Mesothelial cell of epicardium (in vitro differentiated cells): ENCODE measurements at regions not wholly inside any gene's neighbourhood (a gene's known extent, or its start where the extent isn't known, plus 50 kb on each side); places are given as distances from the start of the nearest gene placed in this dataset.
A peak's percentile ranks its signal among the peaks of the same experiment; 100 is the strongest.

Experiments
- DNase-seq, 2 experiments: peaks; one replicate each; pipeline ENCODE4 v3.0.0; 2021; ENCODE audit warnings: low spot score in 2 of 2; ENCODE audit not compliant: unreplicated experiment in 2 of 2
- H3K27ac Mint-ChIP-seq: 2 replicates; pipeline ENCODE4 v1.8.0; 2021; ENCODE audit warnings: mixed read lengths
- H3K27me3 Mint-ChIP-seq: 2 replicates; pipeline ENCODE4 v1.8.0; 2021; ENCODE audit warnings: low read depth, mixed read lengths
- H3K36me3 Mint-ChIP-seq: 2 replicates; pipeline ENCODE4 v1.8.0; 2021; ENCODE audit warnings: mixed read lengths
- H3K4me1 Mint-ChIP-seq: 2 replicates; pipeline ENCODE4 v1.8.0; 2021; ENCODE audit warnings: mixed read lengths
- H3K4me3 Mint-ChIP-seq: 2 replicates; pipeline ENCODE4 v1.8.0; 2021; ENCODE audit warnings: mild to moderate bottlenecking, moderate library complexity, mixed read lengths
- H3K9me3 Mint-ChIP-seq: 2 replicates; pipeline ENCODE4 v1.8.0; 2021; ENCODE audit warnings: mixed read lengths
- TF ChIP-seq, protein P1 (sequence below): fragments of 200-600 bp; sonication (generic); IDR thresholded peaks from one replicate; pipeline ENCODE4 v1.5.0; 2021; ENCODE audit warnings: antibody characterized with exemption; ENCODE audit not compliant: unreplicated experiment

DNA sequence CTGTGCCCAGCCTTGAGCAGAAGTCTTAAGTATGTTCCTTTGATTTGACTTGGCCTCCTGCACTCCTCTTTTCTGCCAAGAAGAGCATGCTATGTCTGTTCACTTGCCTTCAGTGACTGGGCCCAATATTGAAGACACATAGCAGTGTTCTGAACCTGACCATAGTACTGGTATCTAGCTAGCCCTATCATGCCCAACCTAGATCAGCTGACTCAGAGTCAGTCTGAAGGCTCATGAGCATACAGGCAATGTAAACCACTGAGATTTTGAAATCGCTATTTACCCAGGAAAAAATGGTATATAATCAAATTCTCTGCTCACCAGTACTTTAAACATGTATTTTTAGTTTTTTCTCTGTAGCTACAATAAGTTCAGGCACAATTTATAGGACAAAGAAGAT is 129.4 kb downstream of the TANC2 start:
- Mint-ChIP-seq H3K36me3 (peaks cover 8% of the 10 kb centered on the region), H3K9me3 (peaks cover 8% of the 10 kb centered on the region), H3K27ac (no peak overlapping the region), H3K27me3 (no peaks in the 10 kb centered on the region), H3K4me3 (no peak overlapping the region), H3K4me1 (peaks cover 10% of the 10 kb centered on the region)
- DNase-seq, result no peak
- TF ChIP-seq, protein P1, sequence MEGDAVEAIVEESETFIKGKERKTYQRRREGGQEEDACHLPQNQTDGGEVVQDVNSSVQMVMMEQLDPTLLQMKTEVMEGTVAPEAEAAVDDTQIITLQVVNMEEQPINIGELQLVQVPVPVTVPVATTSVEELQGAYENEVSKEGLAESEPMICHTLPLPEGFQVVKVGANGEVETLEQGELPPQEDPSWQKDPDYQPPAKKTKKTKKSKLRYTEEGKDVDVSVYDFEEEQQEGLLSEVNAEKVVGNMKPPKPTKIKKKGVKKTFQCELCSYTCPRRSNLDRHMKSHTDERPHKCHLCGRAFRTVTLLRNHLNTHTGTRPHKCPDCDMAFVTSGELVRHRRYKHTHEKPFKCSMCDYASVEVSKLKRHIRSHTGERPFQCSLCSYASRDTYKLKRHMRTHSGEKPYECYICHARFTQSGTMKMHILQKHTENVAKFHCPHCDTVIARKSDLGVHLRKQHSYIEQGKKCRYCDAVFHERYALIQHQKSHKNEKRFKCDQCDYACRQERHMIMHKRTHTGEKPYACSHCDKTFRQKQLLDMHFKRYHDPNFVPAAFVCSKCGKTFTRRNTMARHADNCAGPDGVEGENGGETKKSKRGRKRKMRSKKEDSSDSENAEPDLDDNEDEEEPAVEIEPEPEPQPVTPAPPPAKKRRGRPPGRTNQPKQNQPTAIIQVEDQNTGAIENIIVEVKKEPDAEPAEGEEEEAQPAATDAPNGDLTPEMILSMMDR, result no peak

DNA sequence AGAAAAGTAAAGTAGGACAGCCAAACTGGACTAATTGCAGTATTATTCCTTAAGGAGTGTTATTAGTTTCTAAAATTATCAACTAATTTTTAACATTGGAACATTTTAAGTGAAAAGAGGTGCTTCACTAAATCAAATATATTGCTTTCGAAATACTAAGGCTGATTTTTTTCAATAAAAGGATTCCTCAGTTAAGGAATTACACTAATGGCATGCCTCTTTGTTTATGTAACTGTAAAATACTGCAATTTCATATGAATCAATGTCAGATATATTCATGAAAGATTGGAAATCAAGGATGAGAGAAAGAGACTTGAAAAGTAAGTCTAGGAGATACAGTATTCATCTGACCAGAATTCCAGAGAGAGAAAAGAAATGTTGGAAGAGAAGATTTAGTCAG is 129.8 kb downstream of the TANC2 start:
- H3K36me3 Mint-ChIP-seq, result peaks cover 8% of the 10 kb centered on the region
- no peak overlapping the region for H3K4me3 Mint-ChIP-seq
- TF ChIP-seq, protein P1, result no peak
- peaks cover 8% of the 10 kb centered on the region for H3K9me3 Mint-ChIP-seq
- H3K27me3 Mint-ChIP-seq, result no peaks in the 10 kb centered on the region
- H3K27ac Mint-ChIP-seq, result no peak overlapping the region
- no peak for DNase-seq
- peaks cover 10% of the 10 kb centered on the region for H3K4me1 Mint-ChIP-seq

DNA sequence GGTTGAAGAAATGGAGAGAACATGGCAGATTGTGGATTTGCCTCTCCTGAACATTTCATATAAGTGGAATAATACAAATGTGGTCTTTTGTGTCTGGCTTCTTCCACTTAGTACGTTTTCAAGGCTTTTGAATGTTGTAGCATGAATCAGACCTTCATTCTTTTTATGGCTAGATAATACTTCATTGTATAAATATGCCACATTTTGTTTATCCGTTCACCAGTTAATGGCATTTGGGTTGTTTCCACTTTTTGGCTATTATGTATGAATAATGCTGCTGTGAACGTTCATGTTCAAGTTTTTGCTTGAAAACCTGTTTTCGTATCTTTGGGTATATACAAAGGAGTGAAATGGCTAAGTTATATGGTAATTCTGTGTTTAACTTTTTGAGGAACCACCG is 130.4 kb downstream of the TANC2 start:
- Mint-ChIP-seq H3K27ac (no peak overlapping the region), H3K36me3 (peaks cover 8% of the 10 kb centered on the region), H3K9me3 (peaks cover 8% of the 10 kb centered on the region), H3K27me3 (no peaks in the 10 kb centered on the region), H3K4me3 (no peak overlapping the region), H3K4me1 (peaks cover 10% of the 10 kb centered on the region)
- TF ChIP-seq, protein P1, result no peak
- no peak for DNase-seq

DNA sequence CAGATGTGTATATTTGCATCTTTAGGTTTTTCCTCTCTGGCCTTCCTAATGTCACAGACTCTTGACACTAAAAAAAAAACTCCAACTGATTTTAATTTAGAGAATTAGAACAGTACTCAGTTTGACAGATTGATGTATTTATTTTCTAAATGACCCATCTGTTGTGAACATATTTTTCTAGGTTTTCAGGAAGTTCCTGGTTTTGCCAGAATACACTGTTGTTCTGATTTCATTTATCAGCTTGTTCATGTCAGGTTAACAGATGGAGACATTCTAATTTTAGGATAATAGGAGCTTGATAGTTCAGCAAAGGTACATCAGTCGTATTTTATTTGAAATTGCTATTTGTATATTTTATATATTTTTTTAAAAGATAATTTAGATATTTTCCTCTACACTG is 133.4 kb downstream of the TANC2 start:
- H3K4me3 Mint-ChIP-seq, result no peak overlapping the region
- peaks cover 10% of the 10 kb centered on the region for H3K4me1 Mint-ChIP-seq
- H3K27me3 Mint-ChIP-seq, result no peaks in the 10 kb centered on the region
- TF ChIP-seq, protein P1, result no peak
- DNase-seq, result no peak
- no peaks in the 10 kb centered on the region for H3K9me3 Mint-ChIP-seq
- H3K36me3 Mint-ChIP-seq, result peaks cover 6% of the 10 kb centered on the region
- H3K27ac Mint-ChIP-seq, result no peak overlapping the region

DNA sequence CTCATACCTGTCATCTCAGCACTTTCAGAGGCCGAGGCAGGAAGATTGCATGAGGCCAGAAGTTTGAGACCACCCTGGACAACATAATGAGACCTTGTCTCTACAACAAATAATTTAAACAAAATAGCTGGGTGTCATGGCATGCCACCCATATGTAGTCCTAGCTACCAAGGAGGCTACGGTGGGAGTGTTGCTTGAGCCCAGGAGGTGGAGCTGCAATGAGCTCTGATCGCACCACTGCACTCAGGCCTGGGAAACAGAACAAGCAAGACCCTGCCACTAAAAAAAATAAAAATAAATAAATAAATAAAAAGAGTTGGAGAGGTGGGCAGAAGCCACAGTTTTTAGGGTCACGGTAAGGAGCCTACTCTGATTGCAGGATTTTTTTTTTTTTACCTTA is 136.0 kb downstream of the TANC2 start:
- H3K27ac Mint-ChIP-seq, result no peak overlapping the region
- H3K27me3 Mint-ChIP-seq, result no peaks in the 10 kb centered on the region
- no peaks in the 10 kb centered on the region for H3K9me3 Mint-ChIP-seq
- TF ChIP-seq, protein P1, result no peak
- DNase-seq, result no peak
- H3K4me3 Mint-ChIP-seq, result no peak overlapping the region
- H3K4me1 Mint-ChIP-seq, result peaks cover 11% of the 10 kb centered on the region
- H3K36me3 Mint-ChIP-seq, result peaks cover 6% of the 10 kb centered on the region

DNA sequence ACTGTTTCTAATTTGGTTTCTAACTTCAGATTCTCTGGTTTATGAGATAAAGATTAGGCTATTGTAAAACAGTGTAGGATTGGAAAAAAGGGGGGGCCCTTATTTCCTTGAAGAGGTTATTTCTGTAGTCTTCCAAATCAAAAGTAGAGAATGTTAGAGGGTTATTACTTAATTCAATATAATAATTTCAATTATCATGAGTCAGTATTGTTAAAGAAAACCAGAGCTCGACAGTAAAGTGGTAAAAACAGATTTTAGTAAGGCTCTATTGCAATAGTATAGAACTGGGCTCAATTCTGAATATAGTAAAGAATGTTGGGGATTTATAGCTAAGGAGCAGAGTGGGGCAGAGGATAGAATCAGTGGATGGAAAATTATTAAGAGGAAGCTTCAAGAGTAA is 140.0 kb downstream of the TANC2 start:
- TF ChIP-seq, protein P1, result no peak
- no peaks in the 10 kb centered on the region for H3K9me3 Mint-ChIP-seq
- peaks cover 14% of the 10 kb centered on the region for H3K4me1 Mint-ChIP-seq
- no peaks in the 10 kb centered on the region for H3K27me3 Mint-ChIP-seq
- no peak for DNase-seq
- peak overlapping the region; percentile 54 for H3K27ac Mint-ChIP-seq
- H3K36me3 Mint-ChIP-seq, result peaks cover 7% of the 10 kb centered on the region
- H3K4me3 Mint-ChIP-seq, result no peak overlapping the region
